ENCODE measurements at regions not wholly inside any gene's neighbourhood (a gene's known extent, or its start where the extent isn't known, plus 50 kb on each side); places are given as distances from the start of the nearest gene placed in this dataset.
"Not testable (repeated sequence)": the region's sequence is repeated elsewhere in the genome, so short reads cannot be mapped to it uniquely, and the experiment has no call there.

- H3K9me2 ChIP-seq (replicated peaks; ENCODE audit: low read depth, low read length): no peaks in the 10 kb centered on the region
- H3K4me3 ChIP-seq (ENCODE audit: low read length, poor library complexity, severe bottlenecking): no peak overlapping the region
- TF ChIP-seq CTCF (conservative IDR thresholded peaks at IDR 0.05; ENCODE audit: low read length) (no peak), EZH2phosphoT487 (IDR thresholded peaks at IDR 0.05; ENCODE audit: borderline replicate concordance) (no peak)
- no peaks in the 10 kb centered on the region for H4K20me1 ChIP-seq (ENCODE audit: insufficient read depth, low read length, poor library complexity, severe bottlenecking)
- no peak overlapping the region for H3K9ac ChIP-seq (ENCODE audit: low read depth, low read length, poor library complexity, severe bottlenecking)
- H3K27me3 ChIP-seq (ENCODE audit: insufficient read depth, low read length, poor library complexity, severe bottlenecking): no peaks in the 10 kb centered on the region
- H3K79me2 ChIP-seq (ENCODE audit: insufficient read depth, low read length): no peaks in the 10 kb centered on the region
- no peaks in the 10 kb centered on the region for H3K9me3 ChIP-seq (ENCODE audit: insufficient read depth, low read depth, low read length)
- H3K4me1 ChIP-seq (ENCODE audit: insufficient read depth, low read length, poor library complexity, severe bottlenecking): no peaks in the 10 kb centered on the region
- H2AFZ ChIP-seq (ENCODE audit: low read length): no peak overlapping the region
- H3K36me3 ChIP-seq (ENCODE audit: insufficient read depth, low read length): no peaks in the 10 kb centered on the region
- no peak overlapping the region for H3K4me2 ChIP-seq (ENCODE audit: low read depth, low read length, poor library complexity, severe bottlenecking)
- H3F3A ChIP-seq (ENCODE audit: low read depth): no peaks in the 10 kb centered on the region
Observed at GRCh38 chr1:177669161-177669560, 300.7 kb downstream of the SEC16B start.

GRCh38 chr1:177665935-177666334 lies 303.9 kb downstream of the SEC16B start:
- H3F3A ChIP-seq (ENCODE audit: low read depth): no peaks in the 10 kb centered on the region
- no peaks in the 10 kb centered on the region for H3K9me3 ChIP-seq (ENCODE audit: insufficient read depth, low read depth, low read length)
- no peaks in the 10 kb centered on the region for H3K36me3 ChIP-seq (ENCODE audit: insufficient read depth, low read length)
- no peaks in the 10 kb centered on the region for H3K9me2 ChIP-seq (replicated peaks; ENCODE audit: low read depth, low read length)
- no peak overlapping the region for H2AFZ ChIP-seq (ENCODE audit: low read length)
- no peak overlapping the region for H3K4me3 ChIP-seq (ENCODE audit: low read length, poor library complexity, severe bottlenecking)
- H3K4me1 ChIP-seq (ENCODE audit: insufficient read depth, low read length, poor library complexity, severe bottlenecking): no peaks in the 10 kb centered on the region
- H3K4me2 ChIP-seq (ENCODE audit: low read depth, low read length, poor library complexity, severe bottlenecking): no peak overlapping the region
- H3K79me2 ChIP-seq (ENCODE audit: insufficient read depth, low read length): no peaks in the 10 kb centered on the region
- no peak overlapping the region for H3K9ac ChIP-seq (ENCODE audit: low read depth, low read length, poor library complexity, severe bottlenecking)
- TF ChIP-seq CTCF (conservative IDR thresholded peaks at IDR 0.05; ENCODE audit: low read length): no peak
- no peak for TF ChIP-seq EZH2phosphoT487 (IDR thresholded peaks at IDR 0.05; ENCODE audit: borderline replicate concordance)
- H3K27me3 ChIP-seq (ENCODE audit: insufficient read depth, low read length, poor library complexity, severe bottlenecking): no peaks in the 10 kb centered on the region
- H4K20me1 ChIP-seq (ENCODE audit: insufficient read depth, low read length, poor library complexity, severe bottlenecking): no peaks in the 10 kb centered on the region

- H3K4me2 ChIP-seq (ENCODE audit: low read depth, low read length, poor library complexity, severe bottlenecking); H4K20me1 ChIP-seq (ENCODE audit: insufficient read depth, low read length, poor library complexity, severe bottlenecking); H3K9me2 ChIP-seq (replicated peaks; ENCODE audit: low read depth, low read length); H3K27me3 ChIP-seq (ENCODE audit: insufficient read depth, low read length, poor library complexity, severe bottlenecking); H3K36me3 ChIP-seq (ENCODE audit: insufficient read depth, low read length); H3K9ac ChIP-seq (ENCODE audit: low read depth, low read length, poor library complexity, severe bottlenecking); H3K9me3 ChIP-seq (ENCODE audit: insufficient read depth, low read depth, low read length); H3F3A ChIP-seq (ENCODE audit: low read depth); H3K4me1 ChIP-seq (ENCODE audit: insufficient read depth, low read length, poor library complexity, severe bottlenecking); H2AFZ ChIP-seq (ENCODE audit: low read length); H3K4me3 ChIP-seq (ENCODE audit: low read length, poor library complexity, severe bottlenecking); H3K79me2 ChIP-seq (ENCODE audit: insufficient read depth, low read length): not testable (repeated sequence)
Observed at GRCh38 chr1:177664742-177665141, 305.1 kb downstream of the SEC16B start.

- no peaks in the 10 kb centered on the region for H3K9me2 ChIP-seq (replicated peaks; ENCODE audit: low read depth, low read length)
- TF ChIP-seq EZH2phosphoT487 (IDR thresholded peaks at IDR 0.05; ENCODE audit: borderline replicate concordance): no peak
- no peak for TF ChIP-seq CTCF (conservative IDR thresholded peaks at IDR 0.05; ENCODE audit: low read length)
- H3K4me1 ChIP-seq (ENCODE audit: insufficient read depth, low read length, poor library complexity, severe bottlenecking): no peaks in the 10 kb centered on the region
- H3K27me3 ChIP-seq (ENCODE audit: insufficient read depth, low read length, poor library complexity, severe bottlenecking): no peaks in the 10 kb centered on the region
- H3K4me3 ChIP-seq (ENCODE audit: low read length, poor library complexity, severe bottlenecking): no peak overlapping the region
- H2AFZ ChIP-seq (ENCODE audit: low read length): no peak overlapping the region
- no peak overlapping the region for H3K9ac ChIP-seq (ENCODE audit: low read depth, low read length, poor library complexity, severe bottlenecking)
- no peaks in the 10 kb centered on the region for H3F3A ChIP-seq (ENCODE audit: low read depth)
- no peak overlapping the region for H3K4me2 ChIP-seq (ENCODE audit: low read depth, low read length, poor library complexity, severe bottlenecking)
- H3K36me3 ChIP-seq (ENCODE audit: insufficient read depth, low read length): no peaks in the 10 kb centered on the region
- no peaks in the 10 kb centered on the region for H4K20me1 ChIP-seq (ENCODE audit: insufficient read depth, low read length, poor library complexity, severe bottlenecking)
- no peaks in the 10 kb centered on the region for H3K9me3 ChIP-seq (ENCODE audit: insufficient read depth, low read depth, low read length)
- H3K79me2 ChIP-seq (ENCODE audit: insufficient read depth, low read length): no peaks in the 10 kb centered on the region
Observed at GRCh38 chr1:177660188-177660587, 309.7 kb downstream of the SEC16B start.
